ENCODE measurements at regions not wholly inside any gene's neighbourhood (a gene's known extent, or its start where the extent isn't known, plus 50 kb on each side); places are given as distances from the start of the nearest gene placed in this dataset.

GRCh38 chr13:77981281-77981881 lies 62.8 kb upstream of the EDNRB start:
- H3K36me3 Mint-ChIP-seq (ENCODE audit: low read depth), result no peaks in the 10 kb centered on the region
- no peaks in the 10 kb centered on the region for H3K27me3 Mint-ChIP-seq (ENCODE audit: low read depth)
- peak overlapping the region; percentile 97 for H3K27ac Mint-ChIP-seq (ENCODE audit: unreplicated experiment)
- peaks cover 15% of the 10 kb centered on the region for H3K9me3 Mint-ChIP-seq (ENCODE audit: low read depth)
- no peak for DNase-seq (ENCODE audit: low spot score)
- H3K4me1 Mint-ChIP-seq (ENCODE audit: low read depth), result peaks cover 22% of the 10 kb centered on the region
- no peak for TF ChIP-seq CTCF (IDR thresholded peaks at IDR 0.05)
- no peak overlapping the region for H3K4me3 Mint-ChIP-seq (ENCODE audit: unreplicated experiment)

GRCh38 chr13:77980592-77980991 lies 62.0 kb upstream of the EDNRB start:
- TF ChIP-seq CTCF (IDR thresholded peaks at IDR 0.05), result no peak
- DNase-seq (ENCODE audit: low spot score), result no peak
- peaks cover 15% of the 10 kb centered on the region for H3K9me3 Mint-ChIP-seq (ENCODE audit: low read depth)
- peaks cover 22% of the 10 kb centered on the region for H3K4me1 Mint-ChIP-seq (ENCODE audit: low read depth)
- no peaks in the 10 kb centered on the region for H3K36me3 Mint-ChIP-seq (ENCODE audit: low read depth)
- no peaks in the 10 kb centered on the region for H3K27me3 Mint-ChIP-seq (ENCODE audit: low read depth)
- no peak overlapping the region for H3K4me3 Mint-ChIP-seq (ENCODE audit: unreplicated experiment)
- peak overlapping the region; percentile 97 for H3K27ac Mint-ChIP-seq (ENCODE audit: unreplicated experiment)

GRCh38 chr13:77979721-77980385 lies 61.2 kb upstream of the EDNRB start:
- Mint-ChIP-seq H3K4me3 (ENCODE audit: unreplicated experiment) (no peak overlapping the region), H3K36me3 (ENCODE audit: low read depth) (no peaks in the 10 kb centered on the region), H3K4me1 (ENCODE audit: low read depth) (peaks cover 22% of the 10 kb centered on the region), H3K27ac (ENCODE audit: unreplicated experiment) (peak overlapping the region; percentile 33), H3K9me3 (ENCODE audit: low read depth) (peaks cover 15% of the 10 kb centered on the region), H3K27me3 (ENCODE audit: low read depth) (no peaks in the 10 kb centered on the region)
- no peak for TF ChIP-seq CTCF (IDR thresholded peaks at IDR 0.05)
- DNase-seq (ENCODE audit: low spot score), result no peak

- no peak for DNase-seq (ENCODE audit: low spot score)
- peaks cover 8% of the 10 kb centered on the region for H3K4me1 Mint-ChIP-seq (ENCODE audit: low read depth)
- no peak overlapping the region for H3K4me3 Mint-ChIP-seq (ENCODE audit: unreplicated experiment)
- H3K27me3 Mint-ChIP-seq (ENCODE audit: low read depth), result no peaks in the 10 kb centered on the region
- no peak overlapping the region for H3K27ac Mint-ChIP-seq (ENCODE audit: unreplicated experiment)
- H3K36me3 Mint-ChIP-seq (ENCODE audit: low read depth), result no peaks in the 10 kb centered on the region
- H3K9me3 Mint-ChIP-seq (ENCODE audit: low read depth), result peaks cover 12% of the 10 kb centered on the region
- no peak for TF ChIP-seq CTCF (IDR thresholded peaks at IDR 0.05)
These were observed 56.9 kb upstream of the EDNRB start for GRCh38 chr13:77975358-77976042.

GRCh38 chr13:77969299-77969698 lies 50.7 kb upstream of the EDNRB start:
- H3K4me3 Mint-ChIP-seq (ENCODE audit: unreplicated experiment), result no peak overlapping the region
- H3K9me3 Mint-ChIP-seq (ENCODE audit: low read depth), result peaks cover 4% of the 10 kb centered on the region
- H3K27me3 Mint-ChIP-seq (ENCODE audit: low read depth), result no peaks in the 10 kb centered on the region
- peaks cover 10% of the 10 kb centered on the region for H3K4me1 Mint-ChIP-seq (ENCODE audit: low read depth)
- H3K36me3 Mint-ChIP-seq (ENCODE audit: low read depth), result no peaks in the 10 kb centered on the region
- no peak for DNase-seq (ENCODE audit: low spot score)
- no peak for TF ChIP-seq CTCF (IDR thresholded peaks at IDR 0.05)
- no peak overlapping the region for H3K27ac Mint-ChIP-seq (ENCODE audit: unreplicated experiment)

All from chondrocyte (in vitro differentiated cells).